D721Med (cell line): ENCODE measurements at regions not wholly inside any gene's neighbourhood (a gene's known extent, or its start where the extent isn't known, plus 50 kb on each side); places are given as distances from the start of the nearest gene placed in this dataset.

Experiments
- DNase-seq: peaks from one replicate; pipeline ENCODE4 v3.0.0; 2011; ENCODE audit warnings: low spot score; ENCODE audit not compliant: insufficient read length
- FAIRE-seq: peaks from 2 replicates; lab custom pipeline; 2011; peaks lifted over from hg19 to GRCh38; lab: Jason Lieb, UNC
- TF ChIP-seq, protein P1 (sequence below): IDR thresholded peaks from 2 replicates; pipeline ENCODE4 v1.5.1; 2012; ENCODE audit warnings: mild to moderate bottlenecking, control low read depth; ENCODE audit not compliant: insufficient read depth; ENCODE audit errors: missing control alignments

DNA sequence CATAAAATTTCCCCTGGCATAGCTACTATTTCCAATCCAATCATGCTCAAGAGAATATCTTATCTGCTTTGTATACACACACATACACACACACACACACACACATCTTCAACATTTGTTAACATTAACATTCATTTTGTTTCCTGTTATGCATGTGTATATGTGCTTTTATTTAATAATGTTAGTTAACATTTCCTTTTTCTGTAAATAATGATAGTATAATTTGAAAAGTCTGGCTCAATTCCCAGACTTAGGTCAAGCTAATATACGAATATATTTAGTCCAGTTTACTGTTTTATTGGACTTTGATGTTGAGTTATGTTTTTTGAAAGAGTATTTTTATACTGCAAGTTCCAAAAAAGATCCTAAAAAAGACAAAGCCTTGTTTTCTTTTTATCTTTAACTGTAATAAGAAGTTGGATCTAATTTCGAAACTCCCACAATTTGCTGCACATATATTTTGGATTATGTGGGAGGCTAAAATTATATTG is 1072.4 kb downstream of the EFNB2 start:
- TF ChIP-seq, protein P1, sequence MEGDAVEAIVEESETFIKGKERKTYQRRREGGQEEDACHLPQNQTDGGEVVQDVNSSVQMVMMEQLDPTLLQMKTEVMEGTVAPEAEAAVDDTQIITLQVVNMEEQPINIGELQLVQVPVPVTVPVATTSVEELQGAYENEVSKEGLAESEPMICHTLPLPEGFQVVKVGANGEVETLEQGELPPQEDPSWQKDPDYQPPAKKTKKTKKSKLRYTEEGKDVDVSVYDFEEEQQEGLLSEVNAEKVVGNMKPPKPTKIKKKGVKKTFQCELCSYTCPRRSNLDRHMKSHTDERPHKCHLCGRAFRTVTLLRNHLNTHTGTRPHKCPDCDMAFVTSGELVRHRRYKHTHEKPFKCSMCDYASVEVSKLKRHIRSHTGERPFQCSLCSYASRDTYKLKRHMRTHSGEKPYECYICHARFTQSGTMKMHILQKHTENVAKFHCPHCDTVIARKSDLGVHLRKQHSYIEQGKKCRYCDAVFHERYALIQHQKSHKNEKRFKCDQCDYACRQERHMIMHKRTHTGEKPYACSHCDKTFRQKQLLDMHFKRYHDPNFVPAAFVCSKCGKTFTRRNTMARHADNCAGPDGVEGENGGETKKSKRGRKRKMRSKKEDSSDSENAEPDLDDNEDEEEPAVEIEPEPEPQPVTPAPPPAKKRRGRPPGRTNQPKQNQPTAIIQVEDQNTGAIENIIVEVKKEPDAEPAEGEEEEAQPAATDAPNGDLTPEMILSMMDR, result no peak
- no peak for DNase-seq
- FAIRE-seq, result no peak

DNA sequence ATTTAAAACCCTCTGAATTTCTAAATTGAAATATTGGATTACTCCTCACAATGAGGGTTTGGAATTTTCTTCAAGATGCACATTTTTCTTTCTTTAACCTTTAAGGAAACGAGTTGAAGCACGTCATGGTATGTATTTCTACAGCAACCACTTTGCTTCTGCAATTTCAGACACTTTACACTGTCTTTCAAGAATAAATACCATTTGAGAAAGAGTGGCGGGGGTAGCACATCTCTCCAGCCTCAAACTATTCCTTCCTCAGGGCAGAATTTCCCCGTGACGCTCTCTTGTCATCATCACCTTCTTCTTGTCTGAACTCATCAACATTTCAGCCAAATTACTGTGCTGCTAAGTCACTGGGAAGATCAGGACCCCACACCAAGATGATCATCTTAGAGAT is 1073.4 kb downstream of the EFNB2 start:
- TF ChIP-seq, protein P1, result no peak
- DNase-seq (no peak), FAIRE-seq (no peak)

DNA sequence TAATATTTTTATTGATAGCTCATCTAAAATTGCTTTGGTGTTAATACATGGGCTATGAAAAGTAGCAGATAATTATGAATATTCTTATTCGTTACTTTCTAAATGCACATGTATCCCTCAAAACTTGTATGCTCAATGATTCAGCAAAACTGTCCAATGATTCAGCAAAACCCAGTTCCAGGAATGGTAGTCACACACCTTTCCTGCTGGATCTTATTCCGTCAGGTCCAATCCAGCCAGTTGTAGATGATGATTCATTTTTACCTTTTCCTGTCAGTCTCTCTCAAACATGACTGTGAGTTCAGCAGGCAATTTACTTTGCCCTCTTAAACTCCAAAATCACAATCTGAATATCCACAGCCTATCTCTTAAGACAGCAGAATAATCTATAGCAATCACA is 1082.6 kb downstream of the EFNB2 start:
- TF ChIP-seq, protein P1, result no peak
- FAIRE-seq (no peak), DNase-seq (no peak)

DNA sequence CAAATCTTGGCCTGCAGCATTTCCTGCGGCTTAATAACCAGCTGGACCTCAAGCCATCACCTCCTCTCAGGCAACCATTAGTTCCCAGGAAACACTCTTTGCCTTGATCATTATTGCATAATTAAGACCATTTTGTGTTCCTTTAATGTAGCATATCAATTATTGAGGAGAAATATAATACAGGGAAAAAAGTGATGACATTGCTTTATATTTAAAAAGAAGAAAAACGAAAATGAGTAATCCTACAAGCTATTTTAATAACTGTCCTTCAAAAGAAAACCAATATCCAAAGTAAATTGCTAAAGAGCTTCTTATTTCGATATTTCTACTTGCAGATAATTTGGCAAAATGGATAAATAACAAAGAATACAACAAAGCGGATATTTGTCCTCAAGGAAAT is 1084.7 kb downstream of the EFNB2 start:
- TF ChIP-seq, protein P1, result no peak
- FAIRE-seq (no peak), DNase-seq (no peak)

DNA sequence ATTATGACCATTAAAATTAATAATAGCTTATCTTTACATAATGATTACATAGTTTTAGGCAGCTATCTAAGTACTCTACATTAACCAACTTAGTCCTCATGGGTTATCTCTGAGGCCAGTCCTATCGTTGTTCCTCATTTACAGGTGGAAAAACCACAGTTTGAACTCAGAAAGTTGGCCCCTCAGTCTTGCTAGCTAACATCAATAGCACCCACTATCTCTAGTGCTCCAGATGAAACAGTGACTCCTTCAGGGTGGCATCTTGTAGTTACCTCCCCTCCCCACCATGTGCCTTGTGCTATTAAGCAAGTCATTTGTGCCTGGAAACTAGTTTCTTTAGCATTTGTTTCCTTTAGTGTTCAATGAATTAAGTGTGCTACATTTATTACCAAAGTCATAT is 1086.7 kb downstream of the EFNB2 start:
- TF ChIP-seq, protein P1, result no peak
- DNase-seq (no peak), FAIRE-seq (no peak)

DNA sequence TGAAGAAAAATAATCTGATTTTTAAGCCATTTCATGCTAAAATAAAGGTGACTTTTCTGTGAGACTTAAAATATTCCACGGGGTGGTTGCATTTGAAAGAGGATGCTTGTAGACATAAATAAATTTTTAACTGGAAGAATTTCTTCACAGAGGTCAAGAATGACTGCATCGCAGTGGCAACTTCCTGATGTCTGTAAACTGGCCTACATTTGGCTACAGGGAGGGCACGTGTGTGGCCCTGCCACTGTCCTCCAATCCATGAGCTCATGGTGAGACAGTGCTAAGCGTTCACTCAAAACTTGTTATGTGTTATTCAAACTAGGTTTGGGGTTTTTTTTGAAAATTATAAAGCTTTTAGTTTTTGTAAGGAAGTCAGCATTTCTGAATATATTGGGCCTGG is 1089.3 kb downstream of the EFNB2 start:
- TF ChIP-seq, protein P1, result no peak
- FAIRE-seq (no peak), DNase-seq (no peak)

DNA sequence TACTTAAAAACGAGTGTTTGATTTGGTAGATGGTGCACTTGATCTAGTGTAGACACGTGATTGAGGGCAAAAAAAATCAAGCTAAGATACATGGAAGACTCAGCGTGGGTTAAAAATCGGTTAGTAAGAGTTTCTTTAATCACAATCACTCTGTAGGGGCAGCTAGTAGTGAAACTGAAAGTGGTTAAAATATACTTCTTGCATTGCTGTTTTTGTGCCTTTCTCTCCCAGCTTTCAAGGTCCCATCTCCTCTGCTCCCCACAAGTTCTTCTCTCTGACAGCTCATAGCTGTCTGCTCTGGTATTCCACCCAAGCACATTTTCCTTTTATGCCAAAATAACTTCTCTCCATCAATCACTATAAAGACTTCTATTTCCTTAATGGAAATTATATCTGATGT is 1089.7 kb downstream of the EFNB2 start:
- no peak for DNase-seq
- FAIRE-seq, result no peak
- TF ChIP-seq, protein P1, result no peak
